Right kidney (tissue), 1 donor: ENCODE measurements at regions not wholly inside any gene's neighbourhood (a gene's known extent, or its start where the extent isn't known, plus 50 kb on each side); places are given as distances from the start of the nearest gene placed in this dataset.

Experiments
- DNase-seq: peaks from one replicate; pipeline ENCODE4 v3.0.0-alpha.2; 2016

- DNase-seq, result no peak
Measured at GRCh38 chr10:129386415-129387257, 80.4 kb upstream of the MGMT start.

DNA sequence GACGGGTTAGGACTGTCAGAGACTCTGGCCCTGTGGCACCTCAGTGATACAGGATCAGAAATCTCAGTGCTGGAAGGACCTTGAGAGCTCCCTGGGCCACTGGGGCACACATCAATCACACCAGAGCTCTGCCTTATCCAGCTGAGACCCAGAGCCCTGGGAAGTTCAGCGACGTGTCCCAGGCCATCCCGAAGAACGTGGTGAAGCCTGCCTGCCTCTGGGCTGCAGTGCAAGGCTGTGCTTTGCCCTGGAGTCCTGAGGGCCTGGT lies 79.8 kb upstream of the MGMT start:
- no peak for DNase-seq

GRCh38 chr10:129388435-129388834 lies 78.6 kb upstream of the MGMT start:
- no peak for DNase-seq

GRCh38 chr10:129389194-129389593 lies 77.8 kb upstream of the MGMT start:
- no peak for DNase-seq

- no peak for DNase-seq
Measured at GRCh38 chr10:129390147-129390546, 76.9 kb upstream of the MGMT start.

DNA sequence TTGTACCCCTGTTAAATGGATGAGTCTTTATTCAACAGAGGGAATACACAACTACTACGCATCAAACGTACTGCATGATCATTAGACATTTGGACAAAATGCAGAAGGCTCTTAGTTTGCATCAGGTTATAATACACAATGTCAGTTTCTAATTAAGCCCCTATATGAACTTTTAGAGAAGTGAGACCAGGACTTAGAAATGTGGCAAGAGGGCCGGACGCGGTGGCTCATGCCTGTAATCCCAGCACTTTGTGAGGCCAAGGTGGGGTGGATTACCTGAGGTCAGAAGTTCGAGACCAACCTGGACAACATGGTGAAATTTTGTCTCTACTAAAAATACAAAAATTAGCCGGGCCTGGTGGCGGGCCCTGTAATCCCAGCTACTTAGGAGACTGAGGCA lies 76.3 kb upstream of the MGMT start:
- DNase-seq, result no peak

DNA sequence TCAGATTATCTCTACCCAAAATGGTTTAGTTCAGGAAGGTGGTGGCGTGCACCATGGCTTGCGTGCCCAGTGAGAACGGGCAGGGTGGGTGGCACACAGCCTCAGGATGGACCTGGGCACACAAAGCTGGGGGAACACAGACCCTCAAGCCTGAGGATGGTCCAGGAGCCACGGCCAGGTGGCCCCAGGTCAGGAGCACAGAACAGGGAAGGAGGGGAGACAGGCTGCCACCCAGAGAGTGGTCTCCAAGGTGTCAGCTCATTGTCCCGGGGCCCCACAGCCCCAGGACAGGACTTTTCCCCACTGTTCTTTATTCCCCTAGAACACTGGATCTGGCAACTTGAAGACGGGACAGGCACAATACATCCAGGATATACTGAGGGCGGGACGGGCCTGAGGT lies 75.6 kb upstream of the MGMT start:
- no peak for DNase-seq

DNA sequence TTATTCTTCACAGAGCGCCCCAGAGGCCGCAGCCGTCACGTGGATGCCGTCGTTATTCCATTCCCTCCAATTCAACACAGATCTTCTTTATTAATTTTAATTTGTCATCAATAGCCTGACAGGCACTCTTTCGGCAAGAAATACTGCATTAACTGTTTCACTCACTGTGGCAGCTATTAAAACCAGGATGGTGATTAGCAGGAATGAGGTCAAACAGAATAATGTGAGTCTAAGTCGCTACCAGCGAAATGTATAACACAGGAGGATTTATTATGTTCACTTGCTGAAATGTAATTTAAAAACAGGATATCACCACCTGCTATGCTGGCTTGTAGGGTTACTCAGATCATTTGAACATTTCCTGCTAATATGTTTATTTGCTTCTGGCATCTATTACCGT lies 74.2 kb upstream of the MGMT start:
- DNase-seq, result no peak

DNA sequence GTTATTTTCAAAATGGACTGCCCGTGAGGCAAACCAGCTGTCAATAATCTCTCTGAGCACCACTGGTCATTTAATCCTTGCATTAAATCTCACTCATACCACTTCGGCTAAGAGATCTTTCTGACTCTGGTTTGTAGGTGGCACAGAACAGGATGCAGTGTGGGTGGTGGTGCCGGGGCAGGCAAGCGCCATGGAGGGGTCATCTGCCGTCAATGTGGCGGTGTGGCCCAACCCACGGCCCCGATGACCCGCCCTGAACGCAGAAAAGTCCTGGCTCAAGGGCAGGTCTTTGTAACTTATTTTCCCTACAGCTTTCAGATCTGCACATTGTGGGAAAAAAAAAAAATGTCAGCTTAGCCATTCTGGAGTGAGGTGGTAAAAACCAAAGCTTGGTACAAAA lies 73.2 kb upstream of the MGMT start:
- DNase-seq, result no peak

GRCh38 chr10:129394518-129395328 lies 72.3 kb upstream of the MGMT start:
- DNase-seq, result no peak

- no peak for DNase-seq
Measured at GRCh38 chr10:129396021-129396722, 70.9 kb upstream of the MGMT start.

- no peak for DNase-seq
Measured at GRCh38 chr10:129397198-129397974, 69.7 kb upstream of the MGMT start.

DNA sequence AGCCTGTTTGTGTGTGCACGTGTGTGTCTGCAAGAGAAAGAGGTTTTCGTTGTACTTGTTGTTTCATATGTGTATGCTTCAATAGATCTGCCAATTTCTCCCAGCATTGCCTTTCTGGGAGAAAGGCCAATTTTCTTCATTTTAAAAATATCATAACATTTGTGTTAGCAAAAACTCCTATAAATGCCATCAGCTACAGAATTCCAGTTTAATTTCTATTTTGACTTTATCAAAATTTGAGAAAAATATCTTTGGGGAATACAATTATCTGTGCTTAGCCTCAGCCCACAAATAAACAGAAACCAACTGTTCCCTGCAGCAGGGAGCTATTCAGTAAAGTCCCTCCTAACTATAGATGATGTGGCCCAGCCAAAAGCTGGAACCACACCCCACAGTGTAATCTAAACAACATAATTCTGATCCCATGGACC lies 68.3 kb upstream of the MGMT start:
- no peak for DNase-seq

DNA sequence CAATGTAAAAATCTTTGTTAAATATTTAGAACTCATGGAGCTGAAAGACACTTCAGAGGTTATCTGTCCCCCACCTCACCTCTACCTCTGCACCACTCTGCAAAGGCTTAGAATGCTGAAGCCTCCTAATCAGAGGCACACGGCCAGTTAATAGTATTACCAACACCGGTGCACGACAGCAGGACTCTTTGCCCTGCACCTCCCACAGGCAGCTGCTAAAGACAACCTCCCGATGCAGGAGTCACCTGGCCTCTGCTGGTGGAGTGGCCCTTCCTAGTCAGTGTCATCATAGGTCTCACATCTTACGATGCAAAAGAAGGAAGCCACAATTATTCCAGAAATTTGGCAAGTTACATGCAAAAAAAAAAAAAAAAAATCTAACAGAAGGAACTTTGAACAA lies 66.6 kb upstream of the MGMT start:
- no peak for DNase-seq

GRCh38 chr10:129402459-129402858 lies 64.6 kb upstream of the MGMT start:
- DNase-seq, result no peak

DNA sequence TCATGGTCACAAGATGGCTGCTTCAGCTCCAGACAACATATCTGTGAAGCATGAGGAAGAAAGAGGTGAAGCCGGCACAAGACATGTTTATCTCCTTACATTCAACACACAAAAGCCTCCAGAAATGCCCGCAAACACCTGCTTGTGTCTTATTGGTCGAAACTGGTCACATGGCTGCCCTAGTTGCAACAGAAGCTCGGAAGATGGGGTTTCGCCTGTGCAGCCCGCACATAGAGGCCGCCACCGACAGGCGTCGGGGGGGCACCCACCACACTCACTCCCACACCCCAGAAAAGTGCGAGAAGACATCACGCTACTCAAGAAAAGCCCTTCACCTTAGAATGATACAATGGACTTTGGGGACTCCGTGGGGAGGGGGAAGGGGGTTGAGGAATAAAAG lies 63.0 kb upstream of the MGMT start:
- DNase-seq, result no peak

DNA sequence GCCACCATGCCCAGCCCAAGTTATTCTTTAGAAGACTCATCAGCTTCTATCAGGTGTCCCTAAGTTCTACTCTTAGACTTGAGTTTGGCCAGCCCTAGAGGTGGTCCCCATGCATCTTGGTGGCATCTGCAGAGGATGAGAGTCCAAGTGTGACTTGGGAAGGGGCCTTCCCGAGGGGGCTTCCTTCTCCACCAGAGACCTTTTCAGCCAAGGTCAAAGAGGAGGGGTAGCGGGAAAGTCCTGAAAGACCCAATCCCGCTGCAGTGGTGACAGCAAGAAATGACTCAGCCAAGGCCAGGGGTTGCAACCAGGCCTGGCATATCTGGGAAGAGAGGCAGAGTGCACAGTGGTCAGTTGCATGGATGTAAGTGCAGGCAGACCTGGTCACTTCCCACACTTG lies 61.7 kb upstream of the MGMT start:
- no peak for DNase-seq

DNA sequence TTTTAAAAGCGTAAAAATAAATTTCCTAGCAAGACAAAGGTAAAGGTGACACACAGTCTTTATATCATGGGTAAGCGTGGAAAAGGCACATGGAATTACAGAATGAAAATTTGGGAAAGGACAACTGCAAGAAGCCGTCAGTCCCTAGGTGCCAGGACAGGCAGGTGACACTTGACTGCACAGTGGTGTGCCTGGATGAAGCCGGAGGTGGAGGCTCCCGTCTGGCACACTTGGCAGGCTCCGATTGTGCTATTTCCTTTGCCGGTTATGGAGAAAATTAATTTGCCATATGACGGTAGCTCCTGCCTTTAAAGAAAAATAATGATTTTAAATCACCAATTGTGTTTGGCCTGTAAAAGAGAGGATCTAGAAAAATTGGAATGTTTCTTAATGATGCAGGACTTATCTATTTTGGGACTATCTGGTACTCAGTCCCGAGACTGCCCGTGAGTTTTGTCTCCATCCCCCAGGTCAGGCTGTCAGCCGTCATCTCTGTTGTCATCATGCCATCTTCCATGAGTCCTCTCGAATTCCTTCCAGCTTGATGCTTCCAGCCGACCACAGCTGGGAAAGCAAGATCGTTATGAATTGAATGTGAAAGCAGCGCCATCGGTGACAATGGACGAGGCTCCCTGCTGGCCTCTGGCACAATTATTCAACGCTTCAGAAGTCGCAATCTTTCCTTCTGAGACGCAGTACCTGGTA lies 56.2 kb upstream of the MGMT start:
- DNase-seq, result no peak

- DNase-seq, result no peak
Measured at GRCh38 chr10:129411393-129411705, 55.7 kb upstream of the MGMT start.

DNA sequence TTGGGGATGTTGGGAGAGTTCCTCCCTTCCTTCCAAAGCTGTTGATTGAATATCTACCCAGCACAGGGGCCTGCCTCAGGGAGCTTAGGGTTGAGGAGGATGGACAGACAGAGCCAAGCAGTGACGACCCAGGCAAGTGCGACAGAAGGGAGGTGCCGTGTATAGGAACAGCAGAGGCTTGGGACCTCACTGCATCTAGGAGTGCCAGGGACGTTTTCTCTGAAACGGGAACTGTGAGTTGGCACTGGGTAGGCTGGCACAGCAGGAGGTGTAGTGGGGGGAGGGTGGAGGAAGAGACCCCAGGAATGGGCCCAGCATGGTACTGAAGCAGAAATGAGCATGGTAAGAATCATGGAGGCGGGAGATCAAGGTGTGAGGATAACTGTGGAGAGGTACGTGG lies 55.3 kb upstream of the MGMT start:
- DNase-seq, result no peak

DNA sequence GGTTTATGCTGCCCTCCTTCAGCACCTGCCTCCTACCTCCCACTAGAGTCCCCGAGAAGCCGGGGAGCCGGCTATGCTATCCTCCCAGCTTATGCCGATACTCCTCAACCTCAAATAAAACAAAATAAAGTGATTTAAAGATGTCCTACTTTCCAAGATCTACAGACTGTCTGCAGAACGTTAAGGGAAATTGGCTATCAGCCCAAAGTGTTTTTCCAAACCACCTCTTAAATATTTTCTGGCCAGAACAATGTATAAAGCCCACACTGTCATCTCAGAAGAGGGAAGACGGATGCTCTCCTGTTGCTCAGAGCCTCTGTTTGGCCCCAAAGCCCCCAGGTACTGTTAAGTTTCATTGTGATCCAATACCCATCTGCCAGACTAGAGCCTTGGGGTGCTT lies 54.0 kb upstream of the MGMT start:
- DNase-seq, result no peak
